MM.1S (cell line): ENCODE measurements at regions not wholly inside any gene's neighbourhood (a gene's known extent, or its start where the extent isn't known, plus 50 kb on each side); places are given as distances from the start of the nearest gene placed in this dataset.
"Not testable (repeated sequence)": the region's sequence is repeated elsewhere in the genome, so short reads cannot be mapped to it uniquely, and the experiment has no call there.

Experiments used
- CTCF ChIP-seq: fragments of 300-600 bp; sonication (generic); IDR thresholded peaks from 2 replicates; pipeline ENCODE4 v1.5.1; 2016; ENCODE audit warnings: antibody characterized with exemption, low read length, mixed read lengths
- EZH2 ChIP-seq: fragments of 300-600 bp; sonication (generic); optimal IDR thresholded peaks from 2 replicates; pipeline ENCODE3; 2017; ENCODE audit warnings: low read depth, mild to moderate bottlenecking, antibody characterized with exemption, low read length, mixed read lengths

GRCh38 chr1:146701320-146701719, 236.8 kb upstream of the NBPF12 start:
- TF ChIP-seq CTCF, EZH2: not testable (repeated sequence)
